GM23338 (cell line): ENCODE measurements at regions not wholly inside any gene's neighbourhood (a gene's known extent, or its start where the extent isn't known, plus 50 kb on each side); places are given as distances from the start of the nearest gene placed in this dataset.

Experiments used
- ATAC-seq: fragments of 200-7000 bp; cut with Tn5 transposase; 3 replicates; pipeline ENCODE4 v1.9.1; 2020
- DNase-seq: peaks from one replicate; pipeline ENCODE4 v3.0.0-alpha.2; 2015; ENCODE audit warnings: low spot score
- H2AFZ ChIP-seq: fragments of 200-600 bp; sonication (generic); 2 replicates; pipeline ENCODE4 v1.8.0; 2016; ENCODE audit warnings: antibody characterized with exemption, mild to moderate bottlenecking, moderate library complexity
- H3F3A ChIP-seq: fragments of 200-600 bp; sonication (generic); replicated peaks from 2 replicates; pipeline ENCODE4 v1.8.0; 2017; ENCODE audit warnings: antibody characterized with exemption, mixed run types, low read depth
- H3K27ac ChIP-seq: fragments of 200-600 bp; sonication (generic); 2 replicates; pipeline ENCODE4 v1.6.1; 2016; ENCODE audit warnings: low read depth
- H3K27me3 ChIP-seq: fragments of 200-600 bp; sonication (generic); 2 replicates; pipeline ENCODE4 v1.8.0; 2016; ENCODE audit warnings: mild to moderate bottlenecking, mixed run types, moderate library complexity; ENCODE audit not compliant: insufficient read depth
- H3K36me3 ChIP-seq: fragments of 200-600 bp; sonication (generic); 2 replicates; pipeline ENCODE4 v1.8.0; 2016; ENCODE audit warnings: mild to moderate bottlenecking; ENCODE audit not compliant: insufficient read depth
- H3K4me1 ChIP-seq: fragments of 200-600 bp; sonication (generic); 2 replicates; pipeline ENCODE4 v1.8.0; 2016; ENCODE audit warnings: mild to moderate bottlenecking, moderate library complexity; ENCODE audit not compliant: insufficient read depth
- H3K4me2 ChIP-seq: fragments of 200-600 bp; sonication (generic); 2 replicates; pipeline ENCODE4 v1.7.1; 2017; ENCODE audit warnings: mixed run types
- H3K4me3 ChIP-seq: fragments of 200-600 bp; sonication (generic); 2 replicates; pipeline ENCODE4 v1.6.1; 2016; ENCODE audit warnings: mixed run types
- H3K79me2 ChIP-seq: fragments of 200-600 bp; sonication (generic); replicated peaks from 2 replicates; pipeline ENCODE4 v1.8.0; 2017; ENCODE audit warnings: mild to moderate bottlenecking; ENCODE audit not compliant: insufficient read depth
- H3K9me2 ChIP-seq: fragments of 200-600 bp; sonication (generic); 2 replicates; pipeline ENCODE4 v1.8.0; 2017; ENCODE audit not compliant: insufficient read depth
- H4K20me1 ChIP-seq: fragments of 200-600 bp; sonication (generic); replicated peaks from 2 replicates; pipeline ENCODE4 v1.8.0; 2017; ENCODE audit warnings: mild to moderate bottlenecking; ENCODE audit not compliant: insufficient read depth
- H3K27ac Mint-ChIP-seq: 2 replicates; pipeline ENCODE4 v1.8.0; 2020; ENCODE audit warnings: inconsistent platforms, mild to moderate bottlenecking, moderate library complexity, mixed read lengths
- H3K27me3 Mint-ChIP-seq: 3 replicates; pipeline ENCODE4 v1.8.0; 2022; ENCODE audit warnings: low read depth, mild to moderate bottlenecking, moderate library complexity, mixed read lengths, inconsistent platforms; ENCODE audit not compliant: insufficient read depth, poor library complexity
- H3K36me3 Mint-ChIP-seq: 3 replicates; pipeline ENCODE4 v1.8.0; 2021; ENCODE audit warnings: low read depth, mild to moderate bottlenecking, inconsistent platforms, moderate library complexity, mixed read lengths
- H3K4me1 Mint-ChIP-seq: 3 replicates; pipeline ENCODE4 v1.8.0; 2020; ENCODE audit warnings: mild to moderate bottlenecking, inconsistent platforms, mixed read lengths
- H3K4me3 Mint-ChIP-seq: 3 replicates; pipeline ENCODE4 v1.8.0; 2021; ENCODE audit warnings: moderate library complexity, mild to moderate bottlenecking, inconsistent platforms, mixed read lengths
- H3K9me3 Mint-ChIP-seq: 3 replicates; pipeline ENCODE4 v1.8.0; 2020; ENCODE audit warnings: moderate library complexity, mild to moderate bottlenecking, inconsistent platforms, mixed read lengths
- CREB1 ChIP-seq: fragments of 250-450 bp; sonication (Bioruptor Pico); IDR thresholded peaks from 2 replicates; pipeline ENCODE4 v1.5.0; 2020; ENCODE audit warnings: low read depth, mild to moderate bottlenecking, moderate library complexity
- CTCF ChIP-seq, 2 experiments: fragments of 200-600 bp in 1 of 2; sonication (generic) in 1 of 2; conservative IDR thresholded peaks; 2 replicates each; pipeline versions ENCODE4 v1.5.1 to v1.6.1; 2016 to 2017; ENCODE audit warnings: antibody characterized with exemption in 2 of 2, low read depth in 2 of 2, mild to moderate bottlenecking in 2 of 2, moderate library complexity in 1 of 2
- ETS1 ChIP-seq: IDR thresholded peaks from 2 replicates; pipeline ENCODE4 v1.6.1; 2016; ENCODE audit warnings: antibody characterized with exemption
- EZH2 ChIP-seq: fragments of 200-600 bp; sonication (generic); IDR thresholded peaks from one replicate; pipeline ENCODE4 v1.8.0; 2017; ENCODE audit warnings: antibody characterized with exemption, mild to moderate bottlenecking, low read depth; ENCODE audit not compliant: unreplicated experiment
- EZH2phosphoT487 ChIP-seq: fragments of 200-600 bp; sonication (generic); IDR thresholded peaks from one replicate; pipeline ENCODE4 v1.8.1; 2018; ENCODE audit warnings: antibody characterized with exemption; ENCODE audit not compliant: unreplicated experiment
- JUNB ChIP-seq: IDR thresholded peaks from one replicate; pipeline ENCODE4 v1.6.1; 2016; ENCODE audit warnings: antibody characterized with exemption; ENCODE audit not compliant: unreplicated experiment
- NANOG ChIP-seq: IDR thresholded peaks from 2 replicates; pipeline ENCODE4 v1.6.1; 2016; ENCODE audit warnings: antibody characterized with exemption, borderline replicate concordance
- POLR2AphosphoS5 ChIP-seq: IDR thresholded peaks from 2 replicates; pipeline ENCODE4 v1.6.1; 2016; ENCODE audit warnings: antibody characterized with exemption, low read depth
- REST ChIP-seq: IDR thresholded peaks from one replicate; pipeline ENCODE4 v1.6.1; 2018; ENCODE audit warnings: antibody characterized with exemption; ENCODE audit not compliant: unreplicated experiment
- STAT1 ChIP-seq: IDR thresholded peaks from one replicate; pipeline ENCODE4 v1.6.1; 2016; ENCODE audit warnings: antibody characterized with exemption; ENCODE audit not compliant: unreplicated experiment
- ZNF114 ChIP-seq: fragments of 250-450 bp; sonication (Bioruptor Pico); IDR thresholded peaks from 2 replicates; pipeline ENCODE4 v1.5.0; 2020; ENCODE audit warnings: mild to moderate bottlenecking, moderate library complexity
- ZNF331 ChIP-seq: fragments of 250-450 bp; sonication (Bioruptor Pico); IDR thresholded peaks from 2 replicates; pipeline ENCODE4 v1.5.0; 2020; ENCODE audit warnings: low read depth, mild to moderate bottlenecking, moderate library complexity
- ZNF462 ChIP-seq: fragments of 250-450 bp; sonication (Bioruptor Pico); IDR thresholded peaks from 2 replicates; pipeline ENCODE4 v1.5.0; 2020; ENCODE audit warnings: mild to moderate bottlenecking, moderate library complexity

- H3K27ac Mint-ChIP-seq = no peak overlapping the region
- ATAC-seq (no peak), DNase-seq (no peak)
- H3K9me2 ChIP-seq = no peaks in the 10 kb centered on the region
- H3K27me3 Mint-ChIP-seq = peaks cover 3% of the 10 kb centered on the region
- no peaks in the 10 kb centered on the region for H3K79me2 ChIP-seq
- H3K9me3 Mint-ChIP-seq = no peaks in the 10 kb centered on the region
- H4K20me1 ChIP-seq = no peaks in the 10 kb centered on the region
- peaks cover 3% of the 10 kb centered on the region; the same call in 1 of the 3 replicates for H3K4me1 Mint-ChIP-seq
- no peak overlapping the region for H3K4me3 Mint-ChIP-seq
- no peak overlapping the region for H3K4me3 ChIP-seq
- H3K4me1 ChIP-seq = no peaks in the 10 kb centered on the region
- H3K27me3 ChIP-seq = no peaks in the 10 kb centered on the region
- H3K36me3 ChIP-seq = no peaks in the 10 kb centered on the region
- no peak overlapping the region for H3K27ac ChIP-seq
- H3K4me2 ChIP-seq = no peak overlapping the region
- TF ChIP-seq ZNF462 (CRISPR knock-in tag) (no peak), ZNF114 (no peak), ZNF331 (CRISPR knock-in tag) (no peak), CREB1 (CRISPR knock-in tag) (no peak), STAT1 (no peak), EZH2 (no peak), EZH2phosphoT487 (no peak), JUNB (no peak), REST (no peak), POLR2AphosphoS5 (no peak), NANOG (no peak), ETS1 (no peak), CTCF (conservative IDR thresholded peaks at IDR 0.05; ENCODE audit: low read depth in 2 of 2) (no peak)
- no peak overlapping the region for H2AFZ ChIP-seq
- no peaks in the 10 kb centered on the region for H3K36me3 Mint-ChIP-seq
- no peaks in the 10 kb centered on the region for H3F3A ChIP-seq
These were observed 199.1 kb downstream of the FOXL1 start for GRCh38 chr16:86777381-86777946.
